ENCODE measurements at regions not wholly inside any gene's neighbourhood (a gene's known extent, or its start where the extent isn't known, plus 50 kb on each side); places are given as distances from the start of the nearest gene placed in this dataset.

GRCh38 chr1:163444665-163445064 is 122.9 kb downstream of the NUF2 start:
- TF ChIP-seq POLR2A (IDR thresholded peaks at IDR 0.05) (no peak), CTCF (IDR thresholded peaks at IDR 0.05) (no peak)
